Lower leg skin (tissue), 4 donors: ENCODE measurements at regions not wholly inside any gene's neighbourhood (a gene's known extent, or its start where the extent isn't known, plus 50 kb on each side); places are given as distances from the start of the nearest gene placed in this dataset.

Source experiments
- DNase-seq, 2 donors: peaks; one replicate each; pipeline ENCODE4 v3.0.0-alpha.2; 2019; ENCODE audit warnings: low spot score in 2 of 2
- H3K4me3 ChIP-seq: fragments of 200-600 bp; sonication (generic); 2 replicates; pipeline ENCODE4 v1.5.1; 2017; ENCODE audit warnings: mild to moderate bottlenecking, low read depth; ENCODE audit not compliant: poor library complexity, severe bottlenecking
- CTCF ChIP-seq, 3 donors: fragments of 450-650 bp; IDR thresholded peaks; one replicate each; pipeline ENCODE4 v1.5.1; 2016; ENCODE audit warnings: antibody characterized with exemption in 3 of 3, mild to moderate bottlenecking in 3 of 3, moderate library complexity in 2 of 3
- POLR2A ChIP-seq, 2 donors: fragments of 450-650 bp; IDR thresholded peaks; one replicate each; pipeline ENCODE4 v1.6.1; 2016 to 2017; ENCODE audit warnings: antibody characterized with exemption in 2 of 2, mild to moderate bottlenecking in 1 of 2, moderate library complexity in 1 of 2
- WGBS, 2 donors: methylation state at CpG; one replicate each; pipeline ENCODE4 v1.1.5; 2018; 5-methylcytosine and 5-hydroxymethylcytosine counted together
- intact Hi-C: fragments of 100-400 bp; cut with DNase I; formaldehyde crosslinking; loops from one replicate; pipeline ENCODE4 v1.15.0; 2023; ENCODE audit warnings: low total_unique reads

GRCh38 chrX:129125122-129125914, 398.0 kb downstream of the SMARCA1 start:
- DNase-seq, result no peak
- H3K4me3 ChIP-seq, result no peak overlapping the region
- TF ChIP-seq CTCF (IDR thresholded peaks at IDR 0.05) (no peak), POLR2A (IDR thresholded peaks at IDR 0.05) (no peak)
- WGBS, 2 donors, result 81 to 92% methylated on average over 6 of the region's 6 CpGs
- intact Hi-C loops, result no loop called here

- TF ChIP-seq POLR2A (IDR thresholded peaks at IDR 0.05) (no peak), CTCF (IDR thresholded peaks at IDR 0.05) (no peak)
- DNase-seq, result no peak
- WGBS, 2 donors, result 61 to 71% methylated on average over 6 of the region's 6 CpGs
- no peak overlapping the region for H3K4me3 ChIP-seq
- intact Hi-C loops, result no loop called here
These were observed 399.5 kb downstream of the SMARCA1 start for GRCh38 chrX:129123795-129124194.

- TF ChIP-seq CTCF (IDR thresholded peaks at IDR 0.05) (no peak), POLR2A (IDR thresholded peaks at IDR 0.05) (no peak)
- intact Hi-C loops, result no loop called here
- H3K4me3 ChIP-seq, result no peak overlapping the region
- 80 to 85% methylated on average over 8 of the region's 8 CpGs for WGBS, 2 donors
- no peak for DNase-seq
These were observed 406.4 kb downstream of the SMARCA1 start for GRCh38 chrX:129116676-129117470.

- TF ChIP-seq CTCF (IDR thresholded peaks at IDR 0.05) (no peak), POLR2A (IDR thresholded peaks at IDR 0.05) (no peak)
- 74 to 85% methylated on average over 1 of the region's 1 CpG for WGBS, 2 donors
- no peak for DNase-seq
- H3K4me3 ChIP-seq, result no peak overlapping the region
- intact Hi-C loops, result no loop called here
These were observed 407.4 kb downstream of the SMARCA1 start for GRCh38 chrX:129115935-129116334.

GRCh38 chrX:129115104-129115503, 408.2 kb downstream of the SMARCA1 start:
- intact Hi-C loops, result no loop called here
- TF ChIP-seq POLR2A (IDR thresholded peaks at IDR 0.05) (no peak), CTCF (IDR thresholded peaks at IDR 0.05) (no peak)

More at GRCh38 chrX:129115104-129115503, 408.2 kb downstream of the SMARCA1 start:
- H3K4me3 ChIP-seq, result no peak overlapping the region
- 17 to 71% methylated on average over 1 of the region's 1 CpG for WGBS, 2 donors
- no peak for DNase-seq
